ENCODE measurements at regions not wholly inside any gene's neighbourhood (a gene's known extent, or its start where the extent isn't known, plus 50 kb on each side); places are given as distances from the start of the nearest gene placed in this dataset.

GRCh38 chr10:78700816-78701520 is 367.8 kb upstream of the ZMIZ1 start:
- Histone ChIP-seq H3K27ac (no peak overlapping the region), H3K4me1 (peaks cover 8% of the 10 kb centered on the region), H3K36me3 (ENCODE audit: low read depth, missing control alignments) (no peaks in the 10 kb centered on the region)

GRCh38 chr10:78702186-78702585 is 366.6 kb upstream of the ZMIZ1 start:
- WGBS, 2 donors, result 94 to 95% methylated on average over 8 of the region's 8 CpGs
- no peak overlapping the region for H3K27ac ChIP-seq
- no peaks in the 10 kb centered on the region for H3K27me3 ChIP-seq
- TF ChIP-seq POLR2A (IDR thresholded peaks at IDR 0.05), result no peak
- no peak for TF ChIP-seq CTCF (IDR thresholded peaks at IDR 0.05)
- H3K36me3 ChIP-seq (ENCODE audit: low read depth, missing control alignments), result no peaks in the 10 kb centered on the region
- H3K4me1 ChIP-seq, result peaks cover 4% of the 10 kb centered on the region
- no peaks in the 10 kb centered on the region for H3K9me3 ChIP-seq
- no peak for DNase-seq
- no peak overlapping the region for H3K4me3 ChIP-seq
- intact Hi-C loops (cut with DNase I; ENCODE audit: low total_unique reads), result no loop called here

More at GRCh38 chr10:78700816-78701520, 367.8 kb upstream of the ZMIZ1 start:
- no peak for DNase-seq
- 87 to 100% methylated on average over 2 of the region's 2 CpGs for WGBS, 2 donors
- Histone ChIP-seq H3K4me3 (no peak overlapping the region), H3K9me3 (no peaks in the 10 kb centered on the region), H3K27me3 (no peaks in the 10 kb centered on the region)
- no peak for TF ChIP-seq POLR2A (IDR thresholded peaks at IDR 0.05)
- TF ChIP-seq CTCF (IDR thresholded peaks at IDR 0.05), result no peak
- intact Hi-C loops (cut with DNase I; ENCODE audit: low total_unique reads), result no loop called here

GRCh38 chr10:78702876-78703275 is 365.9 kb upstream of the ZMIZ1 start:
- no peak for TF ChIP-seq CTCF (IDR thresholded peaks at IDR 0.05)
- TF ChIP-seq POLR2A (IDR thresholded peaks at IDR 0.05), result no peak
- WGBS, 2 donors, result 72 to 85% methylated on average over 6 of the region's 6 CpGs
- no peaks in the 10 kb centered on the region for H3K27me3 ChIP-seq
- no peaks in the 10 kb centered on the region for H3K9me3 ChIP-seq
- intact Hi-C loops (cut with DNase I; ENCODE audit: low total_unique reads), result no loop called here
- no peak overlapping the region for H3K4me3 ChIP-seq
- H3K36me3 ChIP-seq (ENCODE audit: low read depth, missing control alignments), result no peaks in the 10 kb centered on the region
- H3K27ac ChIP-seq, result no peak overlapping the region
- DNase-seq, result no peak
- no peaks in the 10 kb centered on the region for H3K4me1 ChIP-seq

- intact Hi-C loops (cut with DNase I; ENCODE audit: low total_unique reads), result no loop called here
- no peak for DNase-seq
- no peaks in the 10 kb centered on the region for H3K36me3 ChIP-seq (ENCODE audit: low read depth, missing control alignments)
- no peak overlapping the region for H3K27ac ChIP-seq
- TF ChIP-seq POLR2A (IDR thresholded peaks at IDR 0.05), result no peak
- WGBS, 2 donors, result 71 to 74% methylated on average over 6 of the region's 6 CpGs
- no peaks in the 10 kb centered on the region for H3K27me3 ChIP-seq
- no peaks in the 10 kb centered on the region for H3K4me1 ChIP-seq
- no peak overlapping the region for H3K4me3 ChIP-seq
- no peaks in the 10 kb centered on the region for H3K9me3 ChIP-seq
These were observed 365.2 kb upstream of the ZMIZ1 start for GRCh38 chr10:78703593-78703992.

GRCh38 chr10:78706256-78706655 is 362.5 kb upstream of the ZMIZ1 start:
- Histone ChIP-seq H3K9me3 (no peaks in the 10 kb centered on the region), H3K36me3 (ENCODE audit: low read depth, missing control alignments) (no peaks in the 10 kb centered on the region), H3K27me3 (no peaks in the 10 kb centered on the region), H3K27ac (no peak overlapping the region), H3K4me1 (no peaks in the 10 kb centered on the region), H3K4me3 (no peak overlapping the region)
- WGBS, 2 donors, result 97 to 100% methylated on average over 2 of the region's 2 CpGs
- DNase-seq, result no peak
- intact Hi-C loops (cut with DNase I; ENCODE audit: low total_unique reads), result no loop called here
- TF ChIP-seq POLR2A (IDR thresholded peaks at IDR 0.05), result no peak

Data from testis (tissue), 2 donors.